CD4-positive, alpha-beta T cell (primary cell): ENCODE measurements at regions not wholly inside any gene's neighbourhood (a gene's known extent, or its start where the extent isn't known, plus 50 kb on each side); places are given as distances from the start of the nearest gene placed in this dataset.

Experiments used
- ATAC-seq: fragments of 200-7000 bp; cut with Tn5 transposase; one replicate; pipeline ENCODE4 v1.10.0; 2022; ENCODE audit warnings: mild to moderate bottlenecking; ENCODE audit not compliant: poor library complexity
- CTCF ChIA-PET: fragments of 350-600 bp; sonication (Branson Sonifier 250); formaldehyde crosslinking; loops from one replicate; lab custom pipeline; 2021; ENCODE audit warnings: antibody characterized with exemption, inconsistent platforms; lab: Charles Lee
- POLR2A ChIA-PET: fragments of 350-600 bp; sonication (Branson Sonifier 250); formaldehyde crosslinking; loops from one replicate; lab custom pipeline; 2021; ENCODE audit warnings: antibody characterized with exemption, inconsistent platforms; lab: Charles Lee
- DNase-seq, 14 experiments: peaks; one replicate each; pipeline ENCODE4 v3.0.0-alpha.2; 2013 to 2020; ENCODE audit warnings: mixed read lengths in 2 of 14
- H3K27ac ChIP-seq, 2 donors: one replicate each; pipeline versions ENCODE4 v1.5.1 to v1.7.0; 2013; ENCODE audit warnings: low read length in 2 of 2, low read depth in 1 of 2, mild to moderate bottlenecking in 1 of 2
- H3K27me3 ChIP-seq, 2 experiments: 1 replicate in 1 of 2; 2 replicates in 1 of 2; pipeline versions ENCODE4 v1.6.1 to v1.7.0; 2013; ENCODE audit warnings: low read length in 2 of 2, control low read depth in 1 of 2, mild to moderate bottlenecking in 1 of 2, moderate library complexity in 1 of 2; ENCODE audit not compliant: insufficient read depth in 2 of 2, control insufficient read depth in 1 of 2
- H3K36me3 ChIP-seq: one replicate; pipeline ENCODE4 v1.6.1; 2013; ENCODE audit warnings: low read length, control low read depth; ENCODE audit not compliant: insufficient read depth
- H3K4me1 ChIP-seq: one replicate; pipeline ENCODE4 v1.6.1; 2013; ENCODE audit warnings: low read length, control low read depth; ENCODE audit not compliant: insufficient read depth
- H3K4me3 ChIP-seq: one replicate; pipeline ENCODE4 v1.5.1; 2013; ENCODE audit warnings: mild to moderate bottlenecking, low read length, moderate library complexity
- H3K9me3 ChIP-seq, 2 experiments: 1 replicate in 1 of 2; 2 replicates in 1 of 2; pipeline versions ENCODE4 v1.6.1 to v1.7.0; 2013; ENCODE audit warnings: low read length in 2 of 2, mild to moderate bottlenecking in 2 of 2, control low read depth in 1 of 2, moderate library complexity in 1 of 2; ENCODE audit not compliant: control insufficient read depth in 1 of 2, insufficient read depth in 1 of 2
- H3K27ac Mint-ChIP-seq: one replicate; pipeline ENCODE4 v1.8.0; 2020; ENCODE audit warnings: mixed read lengths
- H3K27me3 Mint-ChIP-seq: one replicate; pipeline ENCODE4 v1.8.0; 2021; ENCODE audit warnings: mixed read lengths
- H3K36me3 Mint-ChIP-seq: one replicate; pipeline ENCODE4 v1.8.0; 2021; ENCODE audit warnings: low read depth, mixed read lengths
- H3K4me1 Mint-ChIP-seq: one replicate; pipeline ENCODE4 v1.8.0; 2021; ENCODE audit warnings: low read depth, mixed read lengths
- H3K4me3 Mint-ChIP-seq: one replicate; pipeline ENCODE4 v1.8.0; 2020; ENCODE audit warnings: mild to moderate bottlenecking, mixed read lengths
- H3K9me3 Mint-ChIP-seq: one replicate; pipeline ENCODE4 v1.8.0; 2020; ENCODE audit warnings: mixed read lengths
- CTCF ChIP-seq: fragments of 200-600 bp; IDR thresholded peaks from one replicate; pipeline ENCODE4 v1.8.0; 2022; ENCODE audit warnings: antibody characterized with exemption, mild to moderate bottlenecking
- intact Hi-C, 2 experiments: fragments of 100-400 bp; cut with DNase I in 1 of 2; cut with micrococcal nuclease in 1 of 2; formaldehyde crosslinking; loops; one replicate each; pipeline versions ENCODE4 v1.15.1 to v1.9.0; 2023 to 2025; cut with DNase I, micrococcal nuclease

DNA sequence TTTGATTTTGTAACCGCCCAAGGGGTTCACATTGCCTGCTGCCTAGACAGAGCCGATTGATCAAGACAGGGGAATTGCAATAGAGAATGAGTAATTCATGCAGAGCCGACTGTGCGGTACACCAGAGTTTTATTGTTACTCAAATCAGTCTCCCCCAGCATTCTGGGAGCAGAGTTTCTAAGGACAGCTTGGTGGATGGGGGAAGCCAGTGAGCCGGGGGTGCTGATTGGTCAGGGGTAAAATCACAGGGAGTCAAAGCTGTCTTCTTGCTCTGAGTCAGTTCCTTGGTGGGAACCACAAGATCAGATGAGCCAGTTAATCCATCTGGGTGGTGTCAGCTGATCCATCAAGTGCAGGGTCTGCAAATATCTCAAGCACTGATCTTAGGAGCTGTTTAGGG, 60.0 kb upstream of the EZR start:
- intact Hi-C loops = loop anchor here in 1 of 2 experiments (10.0 kb wide), 1 partner anchor 86 kb away; no protein-coding TSS in a partner anchor
- Mint-ChIP-seq H3K27me3 (no peaks in the 10 kb centered on the region), H3K4me1 (no peaks in the 10 kb centered on the region), H3K27ac (no peak overlapping the region), H3K4me3 (no peak overlapping the region), H3K9me3 (peaks cover 4% of the 10 kb centered on the region), H3K36me3 (no peaks in the 10 kb centered on the region)
- H3K27me3 ChIP-seq = no peaks in the 10 kb centered on the region
- peaks cover 0 to 11% of the 10 kb centered on the region in 2 experiments for H3K9me3 ChIP-seq
- no peak for TF ChIP-seq CTCF
- ChIA-PET CTCF (no interaction called here), POLR2A (interaction anchor here (1.0 to 1.1 kb wide), 2 partner anchors 10 kb away, joined by 4 to 5 read pairs; no protein-coding TSS in a partner anchor)
- H3K4me1 ChIP-seq = no peaks in the 10 kb centered on the region
- no peak overlapping the region for H3K4me3 ChIP-seq
- DNase-seq = peak in 1 of 14 experiments; percentile 11
- no peak for ATAC-seq
- H3K36me3 ChIP-seq = no peaks in the 10 kb centered on the region
- H3K27ac ChIP-seq = no peak overlapping the region

- Mint-ChIP-seq H3K36me3 (no peaks in the 10 kb centered on the region), H3K9me3 (peaks cover 4% of the 10 kb centered on the region), H3K27ac (no peak overlapping the region), H3K4me3 (no peak overlapping the region), H3K4me1 (no peaks in the 10 kb centered on the region), H3K27me3 (no peaks in the 10 kb centered on the region)
- CTCF ChIA-PET = no interaction called here
- H3K27ac ChIP-seq = no peak overlapping the region
- POLR2A ChIA-PET = no interaction called here
- no peaks in the 10 kb centered on the region for H3K27me3 ChIP-seq
- no peak for DNase-seq
- H3K4me3 ChIP-seq = no peak overlapping the region
- ATAC-seq = no peak
- H3K4me1 ChIP-seq = no peaks in the 10 kb centered on the region
- intact Hi-C loops = loop anchor here in 1 of 2 experiments (10.0 kb wide), 1 partner anchor 87 kb away; no protein-coding TSS in a partner anchor
- no peaks in the 10 kb centered on the region for H3K36me3 ChIP-seq
- TF ChIP-seq CTCF = no peak
- peaks cover 0 to 11% of the 10 kb centered on the region in 2 experiments for H3K9me3 ChIP-seq
These were observed 58.5 kb upstream of the EZR start for GRCh38 chr6:158877716-158878115.

- H3K27me3 Mint-ChIP-seq = no peaks in the 10 kb centered on the region
- no peaks in the 10 kb centered on the region for H3K27me3 ChIP-seq
- no peak for TF ChIP-seq CTCF
- H3K9me3 ChIP-seq = peaks cover 0 to 11% of the 10 kb centered on the region in 2 experiments
- H3K4me3 Mint-ChIP-seq = no peak overlapping the region
- H3K36me3 Mint-ChIP-seq = no peaks in the 10 kb centered on the region
- no peaks in the 10 kb centered on the region for H3K4me1 ChIP-seq
- H3K27ac Mint-ChIP-seq = no peak overlapping the region
- CTCF ChIA-PET = no interaction called here
- no peaks in the 10 kb centered on the region for H3K36me3 ChIP-seq
- no peak overlapping the region for H3K4me3 ChIP-seq
- intact Hi-C loops = loop anchor here in 1 of 2 experiments (10.0 kb wide), 1 partner anchor 88 kb away; no protein-coding TSS in a partner anchor
- no peak overlapping the region for H3K27ac ChIP-seq
- POLR2A ChIA-PET = no interaction called here
- no peaks in the 10 kb centered on the region for H3K4me1 Mint-ChIP-seq
- no peak for DNase-seq
- peaks cover 4% of the 10 kb centered on the region for H3K9me3 Mint-ChIP-seq
- no peak for ATAC-seq
These were observed 57.7 kb upstream of the EZR start for GRCh38 chr6:158876886-158877285.
